ENCODE measurements at regions not wholly inside any gene's neighbourhood (a gene's known extent, or its start where the extent isn't known, plus 50 kb on each side); places are given as distances from the start of the nearest gene placed in this dataset.

DNA sequence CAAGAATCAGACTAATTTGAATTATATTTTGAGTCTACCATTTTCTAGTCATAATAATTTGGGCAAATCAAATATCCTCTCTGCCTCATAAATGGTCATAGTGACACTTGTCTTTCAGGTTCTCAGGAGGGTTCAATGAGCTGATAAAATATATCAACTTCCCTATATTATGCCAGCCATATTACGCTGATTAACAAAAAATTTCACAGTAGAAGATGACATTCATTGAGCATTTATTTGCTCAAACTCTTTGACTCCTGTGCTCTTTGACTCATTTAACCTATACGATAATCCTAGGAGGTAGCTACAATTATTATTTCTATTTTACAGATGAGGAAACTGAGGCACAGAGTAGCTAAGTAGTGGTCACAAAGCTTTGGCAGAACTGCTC lies 60.0 kb upstream of the CCDC91 start:
- no peak for TF ChIP-seq CTCF (IDR thresholded peaks at IDR 0.05)
- TF ChIP-seq EP300 (IDR thresholded peaks at IDR 0.05) = no peak

Measured in upper lobe of left lung (tissue), 4 donors.